ENCODE measurements at regions not wholly inside any gene's neighbourhood (a gene's known extent, or its start where the extent isn't known, plus 50 kb on each side); places are given as distances from the start of the nearest gene placed in this dataset.

DNA sequence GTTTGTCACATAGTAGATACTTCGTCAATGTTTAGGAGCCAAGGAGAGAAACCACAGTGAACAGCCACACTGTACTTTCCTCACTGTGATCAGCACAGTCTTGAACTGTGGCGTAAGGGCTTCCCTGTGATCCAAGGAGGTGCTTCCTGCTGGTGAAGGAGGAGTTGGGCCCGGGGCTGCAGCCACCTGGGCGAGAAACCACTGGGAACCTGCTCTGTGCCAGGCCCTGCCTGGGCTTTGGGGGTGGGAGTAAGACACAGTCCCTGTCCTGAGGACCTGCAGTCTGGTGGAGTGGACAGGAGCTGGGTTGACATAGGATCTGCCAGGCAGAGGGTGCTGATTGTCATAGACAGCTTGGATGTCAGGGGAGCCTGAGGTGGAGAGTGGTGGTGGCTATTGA lies 60.5 kb upstream of the MRPS22 start:
- H2BK12ac ChIP-seq (ENCODE audit: insufficient read length, low read depth, low read length) = no peak overlapping the region
- no peak overlapping the region for H2BK15ac ChIP-seq (ENCODE audit: low read depth, low read length)
- H3K4me1 ChIP-seq (ENCODE audit: insufficient read depth, low read length) = no peaks in the 10 kb centered on the region
- no peaks in the 10 kb centered on the region for H3K79me2 ChIP-seq (ENCODE audit: insufficient read depth, low read length)
- H3K4me2 ChIP-seq (ENCODE audit: insufficient read depth, insufficient read length, low read length) = no peak overlapping the region
- no peak overlapping the region for H2BK120ac ChIP-seq (ENCODE audit: low read depth, low read length, poor library complexity, severe bottlenecking)
- no peak for DNase-seq
- H3K27ac ChIP-seq (ENCODE audit: insufficient read length, low read depth, low read length) = no peak overlapping the region
- Mint-ChIP-seq H3K9me3 (no peaks in the 10 kb centered on the region; a peak in 2 of 5 replicates), H3K27me3 (ENCODE audit: low read depth) (peaks cover 12% of the 10 kb centered on the region), H3K4me3 (no peak overlapping the region), H3K4me1 (no peaks in the 10 kb centered on the region), H3K27ac (no peak overlapping the region; a peak in 1 of 7 replicates), H3K36me3 (ENCODE audit: insufficient read depth in 1 of 3, low read depth in 3 of 3) (no peaks in the 10 kb centered on the region)
- no peak overlapping the region for H3K56ac ChIP-seq (ENCODE audit: insufficient read length, low read depth, low read length)
- H3K14ac ChIP-seq (ENCODE audit: insufficient read depth, low read length) = no peak overlapping the region
- H3K79me1 ChIP-seq (ENCODE audit: insufficient read depth, low read depth, low read length, poor library complexity, severe bottlenecking) = no peaks in the 10 kb centered on the region
- no CpG with 5 or more reads among the region's 4 CpGs for WGBS (ENCODE audit: extremely low coverage, insufficient read length, low lambda C conversion rate)
- no peak overlapping the region for H2BK5ac ChIP-seq (ENCODE audit: insufficient read length, low read length)
- H2AK5ac ChIP-seq (ENCODE audit: insufficient read length, low read length) = no peak overlapping the region
- no peak overlapping the region for H3K23ac ChIP-seq (ENCODE audit: insufficient read length, low read depth, low read length)
- no peak overlapping the region for H3K4ac ChIP-seq (ENCODE audit: low read depth, low read length)
- no peaks in the 10 kb centered on the region for H3K9me3 ChIP-seq (ENCODE audit: control insufficient read depth, low read depth, low read length)
- no peak overlapping the region for H4K8ac ChIP-seq (replicated peaks; ENCODE audit: insufficient read length, low read depth, low read length)
- H2BK20ac ChIP-seq (ENCODE audit: low read depth, low read length, poor library complexity, severe bottlenecking) = no peak overlapping the region
- no peak overlapping the region for H3K18ac ChIP-seq (ENCODE audit: insufficient read length, low read depth, low read length)
- H3K27me3 ChIP-seq (ENCODE audit: insufficient read depth, low read length) = no peaks in the 10 kb centered on the region
- H4K5ac ChIP-seq (ENCODE audit: insufficient read length, low read depth, low read length) = no peak overlapping the region
- no peaks in the 10 kb centered on the region for H4K20me1 ChIP-seq (ENCODE audit: control insufficient read depth, insufficient read depth, insufficient read length)
- H3K23me2 ChIP-seq (ENCODE audit: insufficient read length, low read depth, low read length, poor library complexity, severe bottlenecking) = no peaks in the 10 kb centered on the region
- no peak overlapping the region for H4K91ac ChIP-seq (ENCODE audit: insufficient read length, low read depth, low read length)
- TF ChIP-seq, protein P1, sequence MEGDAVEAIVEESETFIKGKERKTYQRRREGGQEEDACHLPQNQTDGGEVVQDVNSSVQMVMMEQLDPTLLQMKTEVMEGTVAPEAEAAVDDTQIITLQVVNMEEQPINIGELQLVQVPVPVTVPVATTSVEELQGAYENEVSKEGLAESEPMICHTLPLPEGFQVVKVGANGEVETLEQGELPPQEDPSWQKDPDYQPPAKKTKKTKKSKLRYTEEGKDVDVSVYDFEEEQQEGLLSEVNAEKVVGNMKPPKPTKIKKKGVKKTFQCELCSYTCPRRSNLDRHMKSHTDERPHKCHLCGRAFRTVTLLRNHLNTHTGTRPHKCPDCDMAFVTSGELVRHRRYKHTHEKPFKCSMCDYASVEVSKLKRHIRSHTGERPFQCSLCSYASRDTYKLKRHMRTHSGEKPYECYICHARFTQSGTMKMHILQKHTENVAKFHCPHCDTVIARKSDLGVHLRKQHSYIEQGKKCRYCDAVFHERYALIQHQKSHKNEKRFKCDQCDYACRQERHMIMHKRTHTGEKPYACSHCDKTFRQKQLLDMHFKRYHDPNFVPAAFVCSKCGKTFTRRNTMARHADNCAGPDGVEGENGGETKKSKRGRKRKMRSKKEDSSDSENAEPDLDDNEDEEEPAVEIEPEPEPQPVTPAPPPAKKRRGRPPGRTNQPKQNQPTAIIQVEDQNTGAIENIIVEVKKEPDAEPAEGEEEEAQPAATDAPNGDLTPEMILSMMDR (conservative IDR thresholded peaks at IDR 0.05) = no peak
- no peak overlapping the region for H3T11ph ChIP-seq (ENCODE audit: low read length)
- no peak overlapping the region for H3K9ac ChIP-seq (ENCODE audit: extremely low read depth, insufficient read length, low read length)
- no peak overlapping the region for H2AFZ ChIP-seq (ENCODE audit: low read length)
